ENCODE measurements at regions not wholly inside any gene's neighbourhood (a gene's known extent, or its start where the extent isn't known, plus 50 kb on each side); places are given as distances from the start of the nearest gene placed in this dataset.
A peak's percentile ranks its signal among the peaks of the same experiment; 100 is the strongest.

DNA sequence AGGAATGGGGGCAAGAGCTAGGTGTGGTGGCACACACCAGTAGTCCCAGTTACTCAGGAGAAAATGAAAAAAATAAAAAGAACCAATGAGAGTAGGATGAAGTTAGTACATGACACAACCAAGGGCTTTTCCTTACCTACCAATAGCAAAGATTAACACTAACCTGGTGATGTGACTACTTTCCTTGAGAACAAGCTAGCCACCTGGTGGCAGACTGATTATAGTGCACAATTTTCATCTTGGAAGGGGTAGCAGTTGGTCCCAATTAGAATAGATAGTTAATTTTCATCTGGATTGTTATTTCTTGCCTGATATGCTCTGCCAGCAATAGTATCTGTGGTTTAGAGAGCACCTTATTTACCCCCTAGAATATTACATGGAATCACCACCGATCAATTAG lies 1216.8 kb upstream of the PABPC4L start:
- TF ChIP-seq CEBPB (IDR thresholded peaks at IDR 0.05), result no peak
- TF ChIP-seq TEAD4 (IDR thresholded peaks at IDR 0.05), result no peak
- TF ChIP-seq NFIC (IDR thresholded peaks at IDR 0.05), result no peak
- TF ChIP-seq FOXM1 (IDR thresholded peaks at IDR 0.05; ENCODE audit: borderline replicate concordance, low read depth), result no peak
- TF ChIP-seq RAD21 (IDR thresholded peaks at IDR 0.05; ENCODE audit: low read depth), result peak; percentile 59
- no peak for TF ChIP-seq TCF12 (IDR thresholded peaks at IDR 0.05; ENCODE audit: low read depth)

DNA sequence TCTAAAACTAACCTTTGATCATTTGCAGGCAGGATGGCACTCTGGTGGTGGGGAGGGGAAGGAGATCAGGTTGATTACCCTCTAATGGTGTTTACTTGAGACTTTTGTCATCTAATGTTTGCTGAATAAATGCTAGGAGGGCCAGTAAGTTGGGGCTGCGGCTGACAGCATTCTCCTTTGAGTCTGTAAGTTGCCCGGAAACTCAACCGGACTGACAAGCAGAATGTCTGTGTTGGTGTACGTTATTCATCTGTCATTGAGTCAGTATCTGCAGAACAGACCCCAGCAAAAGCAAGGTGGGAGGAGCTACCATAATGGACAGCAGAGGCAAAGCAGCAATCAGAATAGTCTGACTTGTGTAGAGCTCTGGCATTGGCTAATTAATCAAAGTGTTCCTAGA lies 1210.6 kb upstream of the PABPC4L start:
- TF ChIP-seq, protein P1, sequence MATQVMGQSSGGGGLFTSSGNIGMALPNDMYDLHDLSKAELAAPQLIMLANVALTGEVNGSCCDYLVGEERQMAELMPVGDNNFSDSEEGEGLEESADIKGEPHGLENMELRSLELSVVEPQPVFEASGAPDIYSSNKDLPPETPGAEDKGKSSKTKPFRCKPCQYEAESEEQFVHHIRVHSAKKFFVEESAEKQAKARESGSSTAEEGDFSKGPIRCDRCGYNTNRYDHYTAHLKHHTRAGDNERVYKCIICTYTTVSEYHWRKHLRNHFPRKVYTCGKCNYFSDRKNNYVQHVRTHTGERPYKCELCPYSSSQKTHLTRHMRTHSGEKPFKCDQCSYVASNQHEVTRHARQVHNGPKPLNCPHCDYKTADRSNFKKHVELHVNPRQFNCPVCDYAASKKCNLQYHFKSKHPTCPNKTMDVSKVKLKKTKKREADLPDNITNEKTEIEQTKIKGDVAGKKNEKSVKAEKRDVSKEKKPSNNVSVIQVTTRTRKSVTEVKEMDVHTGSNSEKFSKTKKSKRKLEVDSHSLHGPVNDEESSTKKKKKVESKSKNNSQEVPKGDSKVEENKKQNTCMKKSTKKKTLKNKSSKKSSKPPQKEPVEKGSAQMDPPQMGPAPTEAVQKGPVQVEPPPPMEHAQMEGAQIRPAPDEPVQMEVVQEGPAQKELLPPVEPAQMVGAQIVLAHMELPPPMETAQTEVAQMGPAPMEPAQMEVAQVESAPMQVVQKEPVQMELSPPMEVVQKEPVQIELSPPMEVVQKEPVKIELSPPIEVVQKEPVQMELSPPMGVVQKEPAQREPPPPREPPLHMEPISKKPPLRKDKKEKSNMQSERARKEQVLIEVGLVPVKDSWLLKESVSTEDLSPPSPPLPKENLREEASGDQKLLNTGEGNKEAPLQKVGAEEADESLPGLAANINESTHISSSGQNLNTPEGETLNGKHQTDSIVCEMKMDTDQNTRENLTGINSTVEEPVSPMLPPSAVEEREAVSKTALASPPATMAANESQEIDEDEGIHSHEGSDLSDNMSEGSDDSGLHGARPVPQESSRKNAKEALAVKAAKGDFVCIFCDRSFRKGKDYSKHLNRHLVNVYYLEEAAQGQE (IDR thresholded peaks at IDR 0.05; ENCODE audit: low read depth), result no peak
- TF ChIP-seq NFIC (IDR thresholded peaks at IDR 0.05) (no peak), TAF1 (IDR thresholded peaks at IDR 0.05; ENCODE audit: low read depth) (no peak), EP300 (IDR thresholded peaks at IDR 0.05; ENCODE audit: borderline replicate concordance) (no peak), YY1 (IDR thresholded peaks at IDR 0.05; ENCODE audit: low read depth) (no peak), CREB1 (IDR thresholded peaks at IDR 0.05; ENCODE audit: low read depth) (no peak), FOXM1 (IDR thresholded peaks at IDR 0.05; ENCODE audit: borderline replicate concordance, low read depth) (no peak), TCF12 (IDR thresholded peaks at IDR 0.05; ENCODE audit: low read depth) (no peak), ZBTB7A (IDR thresholded peaks at IDR 0.05; ENCODE audit: low read depth) (no peak), RAD21 (IDR thresholded peaks at IDR 0.05; ENCODE audit: low read depth) (no peak), EGR1 (IDR thresholded peaks at IDR 0.05) (no peak), TEAD4 (IDR thresholded peaks at IDR 0.05) (no peak), CEBPB (IDR thresholded peaks at IDR 0.05) (no peak)
- TF ChIP-seq, protein P2, sequence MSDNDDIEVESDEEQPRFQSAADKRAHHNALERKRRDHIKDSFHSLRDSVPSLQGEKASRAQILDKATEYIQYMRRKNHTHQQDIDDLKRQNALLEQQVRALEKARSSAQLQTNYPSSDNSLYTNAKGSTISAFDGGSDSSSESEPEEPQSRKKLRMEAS (IDR thresholded peaks at IDR 0.05), result no peak
- TF ChIP-seq, protein P3, sequence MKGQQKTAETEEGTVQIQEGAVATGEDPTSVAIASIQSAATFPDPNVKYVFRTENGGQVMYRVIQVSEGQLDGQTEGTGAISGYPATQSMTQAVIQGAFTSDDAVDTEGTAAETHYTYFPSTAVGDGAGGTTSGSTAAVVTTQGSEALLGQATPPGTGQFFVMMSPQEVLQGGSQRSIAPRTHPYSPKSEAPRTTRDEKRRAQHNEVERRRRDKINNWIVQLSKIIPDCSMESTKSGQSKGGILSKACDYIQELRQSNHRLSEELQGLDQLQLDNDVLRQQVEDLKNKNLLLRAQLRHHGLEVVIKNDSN (IDR thresholded peaks at IDR 0.05), result no peak

DNA sequence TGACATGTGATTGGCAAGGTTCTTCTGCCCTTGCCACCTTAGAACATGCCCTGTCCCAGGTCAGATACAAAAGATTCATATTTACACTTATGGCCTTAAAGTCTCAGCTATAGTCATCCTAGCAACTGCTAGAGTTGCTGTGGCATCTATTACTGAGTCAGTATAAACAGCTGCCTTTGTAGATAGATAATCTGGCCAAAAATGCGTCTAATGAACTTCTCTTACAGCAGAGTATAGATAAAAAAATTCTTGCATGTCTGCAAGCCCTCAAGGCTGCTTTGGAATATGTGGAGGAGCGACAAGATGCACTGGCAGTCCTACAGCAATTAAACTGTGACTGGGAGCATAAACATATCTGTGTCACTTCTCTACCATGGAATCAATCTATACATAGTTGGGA lies 1209.7 kb upstream of the PABPC4L start:
- TF ChIP-seq NFIC (IDR thresholded peaks at IDR 0.05) (no peak), EGR1 (IDR thresholded peaks at IDR 0.05) (no peak), EP300 (IDR thresholded peaks at IDR 0.05; ENCODE audit: borderline replicate concordance) (no peak), CEBPB (IDR thresholded peaks at IDR 0.05) (no peak), YY1 (IDR thresholded peaks at IDR 0.05; ENCODE audit: low read depth) (no peak), CREB1 (IDR thresholded peaks at IDR 0.05; ENCODE audit: low read depth) (no peak)
- TF ChIP-seq, protein P2 (IDR thresholded peaks at IDR 0.05), result no peak
- TF ChIP-seq, protein P3 (IDR thresholded peaks at IDR 0.05), result no peak
- TF ChIP-seq, protein P1 (IDR thresholded peaks at IDR 0.05; ENCODE audit: low read depth), result no peak

DNA sequence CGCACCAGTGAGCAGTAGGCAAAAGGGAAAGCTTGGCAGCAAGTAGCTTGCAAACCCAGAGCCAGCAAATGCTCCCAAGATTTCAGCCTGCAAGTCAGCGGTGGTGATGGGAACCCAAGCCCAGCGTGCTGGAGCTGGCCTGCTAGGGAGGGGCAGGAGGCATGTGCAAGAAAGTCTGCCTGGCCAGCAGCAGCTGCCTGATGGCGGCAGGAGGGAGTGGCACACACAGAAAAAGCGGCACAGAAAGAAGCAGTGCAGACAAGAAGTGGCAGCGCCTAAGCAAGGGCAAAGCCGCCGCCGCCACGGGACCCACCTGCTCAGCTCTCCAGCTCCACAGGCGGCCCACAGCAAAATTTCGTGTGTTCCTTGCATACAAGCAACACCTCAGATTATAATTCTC lies 1206.5 kb upstream of the PABPC4L start:
- TF ChIP-seq ZBTB7A (IDR thresholded peaks at IDR 0.05; ENCODE audit: low read depth) (no peak), NFIC (IDR thresholded peaks at IDR 0.05) (no peak), RAD21 (IDR thresholded peaks at IDR 0.05; ENCODE audit: low read depth) (no peak), CREB1 (IDR thresholded peaks at IDR 0.05; ENCODE audit: low read depth) (no peak), TEAD4 (IDR thresholded peaks at IDR 0.05) (no peak), FOXM1 (IDR thresholded peaks at IDR 0.05; ENCODE audit: borderline replicate concordance, low read depth) (no peak), EP300 (IDR thresholded peaks at IDR 0.05; ENCODE audit: borderline replicate concordance) (no peak), CEBPB (IDR thresholded peaks at IDR 0.05) (no peak), EGR1 (IDR thresholded peaks at IDR 0.05) (no peak), TCF12 (IDR thresholded peaks at IDR 0.05; ENCODE audit: low read depth) (no peak), YY1 (IDR thresholded peaks at IDR 0.05; ENCODE audit: low read depth) (no peak), TAF1 (IDR thresholded peaks at IDR 0.05; ENCODE audit: low read depth) (no peak)
- TF ChIP-seq, protein P2 (IDR thresholded peaks at IDR 0.05), result no peak
- TF ChIP-seq, protein P3 (IDR thresholded peaks at IDR 0.05), result no peak
- TF ChIP-seq, protein P1 (IDR thresholded peaks at IDR 0.05; ENCODE audit: low read depth), result no peak
